ENCODE measurements at regions not wholly inside any gene's neighbourhood (a gene's known extent, or its start where the extent isn't known, plus 50 kb on each side); places are given as distances from the start of the nearest gene placed in this dataset.
"Not testable (repeated sequence)": the region's sequence is repeated elsewhere in the genome, so short reads cannot be mapped to it uniquely, and the experiment has no call there.

DNA sequence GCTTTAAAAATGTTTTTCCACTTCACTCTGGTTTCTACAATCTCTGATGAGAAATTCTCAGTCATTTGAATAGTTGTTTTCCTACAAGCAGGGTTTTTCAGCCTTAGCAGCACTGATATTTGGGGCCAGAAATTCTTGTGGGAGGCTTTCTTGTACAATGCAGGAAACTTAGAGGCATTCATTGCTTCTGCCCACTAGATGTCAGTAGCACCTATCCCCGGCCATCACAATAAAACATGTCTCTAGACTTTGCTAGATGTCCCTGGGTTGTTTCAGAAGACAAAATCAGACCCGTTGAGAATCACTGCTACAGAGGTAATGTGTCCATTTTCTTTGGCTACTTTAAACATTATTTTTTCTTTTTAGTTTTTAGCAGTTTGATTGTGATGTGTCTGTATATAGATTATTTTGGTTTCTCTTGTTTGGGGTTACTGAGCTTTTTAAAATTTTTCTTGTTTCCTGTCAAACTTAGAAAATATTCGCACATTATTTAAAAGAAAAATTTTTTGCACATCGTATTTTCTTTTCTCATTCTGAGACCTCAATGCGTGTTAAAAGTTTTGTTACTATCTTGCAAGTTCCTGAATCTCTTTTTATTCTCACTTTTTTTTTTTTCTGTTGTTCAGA is 60.8 kb upstream of the CCDC179 start:
- peak; percentile 11 for DNase-seq

DNA sequence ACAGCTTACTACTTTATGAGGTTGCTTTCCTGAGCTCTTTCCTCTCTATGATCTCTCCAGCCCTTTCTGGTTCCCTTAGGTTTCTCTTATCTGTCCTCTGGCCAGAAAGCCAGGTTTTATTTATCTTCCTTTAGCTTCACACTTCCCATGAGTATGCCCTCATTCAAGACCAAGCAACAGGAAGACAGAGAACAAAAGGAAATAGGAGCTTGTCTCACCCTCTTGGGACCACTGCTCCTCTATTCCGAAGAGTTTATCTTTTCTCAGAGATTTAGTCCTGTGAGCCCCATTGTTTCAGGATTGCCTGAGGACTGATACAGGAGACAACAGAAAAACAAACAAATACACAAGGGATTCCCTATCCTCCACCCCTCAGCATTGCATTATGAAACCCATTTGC is 62.4 kb upstream of the CCDC179 start:
- no peak for DNase-seq

DNA sequence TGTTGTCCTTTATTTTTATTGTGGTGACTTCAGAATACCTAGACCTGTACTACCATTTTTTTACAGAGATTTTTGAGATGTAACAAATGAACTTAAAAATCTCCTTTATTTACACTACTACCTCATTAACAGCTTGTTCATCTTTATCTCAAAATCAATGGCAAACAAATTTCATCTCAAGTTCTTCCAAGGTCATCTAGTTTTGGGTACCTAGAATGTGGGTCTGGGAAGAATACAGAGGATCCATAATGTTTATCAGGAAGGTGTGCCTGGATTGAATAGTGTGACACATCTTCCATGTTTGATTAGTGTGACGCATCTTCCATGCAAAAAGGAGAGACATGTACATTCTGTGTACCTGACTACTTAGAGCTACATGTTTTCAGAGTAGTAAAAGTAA is 63.3 kb upstream of the CCDC179 start:
- no peak for DNase-seq

- no peak for DNase-seq
Measured at GRCh38 chr11:22926341-22926740, 66.1 kb upstream of the CCDC179 start.

- no peak for DNase-seq
Measured at GRCh38 chr11:22927793-22928192, 67.5 kb upstream of the CCDC179 start.

DNA sequence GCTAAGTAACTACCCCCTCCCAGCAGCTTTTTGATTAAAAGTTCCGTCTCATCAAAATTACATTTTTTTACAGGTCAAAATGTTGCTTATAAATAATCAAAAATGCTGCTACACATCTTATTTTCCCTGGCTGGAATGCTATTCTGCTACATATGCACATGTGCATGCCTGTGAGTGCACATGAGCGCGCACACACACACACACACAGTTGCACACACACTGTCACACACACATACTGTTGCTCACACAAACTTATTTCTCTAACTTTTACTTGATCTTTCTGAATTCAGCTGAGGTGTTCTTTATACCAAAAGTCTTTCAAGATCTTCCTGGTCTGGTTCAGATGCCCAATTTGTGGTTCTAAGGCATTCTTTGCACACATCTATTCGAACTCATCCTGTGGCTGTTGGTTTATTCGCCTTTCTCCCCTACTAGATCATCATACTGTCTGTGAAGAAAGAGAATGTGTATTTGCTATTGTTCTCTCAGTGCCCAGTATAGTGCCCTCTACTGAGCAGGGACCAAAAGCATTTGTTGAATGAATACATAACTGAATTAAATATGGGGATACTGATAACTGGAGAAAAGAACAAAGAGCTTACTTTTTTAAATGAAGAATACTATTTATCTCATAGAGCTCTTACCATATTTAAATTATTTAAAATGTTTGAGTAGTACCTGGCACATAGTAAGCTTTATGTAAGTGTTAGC is 68.1 kb upstream of the CCDC179 start:
- no peak for DNase-seq

DNA sequence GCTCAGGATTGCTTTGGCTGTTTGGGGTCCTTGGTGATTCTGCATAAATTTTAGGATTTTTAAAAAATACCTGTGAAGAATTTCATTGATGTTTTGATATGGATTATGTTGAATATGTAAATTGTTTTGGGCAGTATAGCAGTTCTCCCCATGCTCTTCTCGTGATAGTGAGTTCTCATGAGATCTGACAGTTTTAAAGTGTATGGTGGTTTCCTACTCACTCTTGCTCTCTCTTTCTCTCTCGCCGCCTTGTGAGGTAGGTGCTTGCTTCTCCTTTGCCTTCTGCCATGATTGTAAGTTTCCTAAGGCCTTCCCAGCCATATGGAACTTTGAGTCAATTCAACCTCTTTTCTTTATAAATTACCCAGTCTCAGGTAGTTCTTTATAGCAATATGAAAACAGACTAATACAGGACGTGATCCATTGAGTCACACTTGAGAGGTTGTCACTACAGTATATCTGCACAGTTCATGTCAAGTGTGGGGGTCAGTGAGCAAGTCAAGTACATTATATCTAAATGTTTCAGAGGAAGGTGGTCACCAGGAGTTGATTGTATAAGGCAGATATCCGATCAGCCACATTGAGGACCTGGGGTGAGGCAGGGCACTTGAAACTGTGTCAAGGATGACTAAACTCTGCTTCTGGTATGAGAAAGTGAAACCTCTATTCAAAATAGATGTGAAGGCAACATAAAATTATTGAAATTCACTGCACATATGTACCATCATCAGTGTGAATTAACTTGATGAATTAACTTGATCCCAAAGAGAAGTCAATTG is 70.7 kb upstream of the CCDC179 start:
- no peak for DNase-seq

DNA sequence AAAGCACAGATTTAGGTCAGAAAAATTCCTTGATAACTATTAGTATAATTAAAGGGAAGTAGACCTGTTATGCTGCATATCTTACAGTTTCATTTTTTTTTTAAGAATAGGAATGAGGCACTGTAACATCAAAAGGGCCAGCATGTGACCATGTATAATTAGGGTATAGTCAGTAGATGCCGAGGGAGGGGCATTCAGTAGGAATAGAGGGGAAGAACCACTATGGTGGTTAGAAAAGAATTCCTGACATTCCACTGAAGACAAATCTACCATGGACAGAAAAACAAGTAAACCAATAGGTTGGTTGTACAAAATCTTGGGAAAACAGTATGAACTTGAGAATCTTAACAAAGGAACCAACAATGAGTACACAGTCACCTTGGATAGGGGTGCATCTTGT is 78.4 kb upstream of the CCDC179 start:
- DNase-seq: no peak

DNA sequence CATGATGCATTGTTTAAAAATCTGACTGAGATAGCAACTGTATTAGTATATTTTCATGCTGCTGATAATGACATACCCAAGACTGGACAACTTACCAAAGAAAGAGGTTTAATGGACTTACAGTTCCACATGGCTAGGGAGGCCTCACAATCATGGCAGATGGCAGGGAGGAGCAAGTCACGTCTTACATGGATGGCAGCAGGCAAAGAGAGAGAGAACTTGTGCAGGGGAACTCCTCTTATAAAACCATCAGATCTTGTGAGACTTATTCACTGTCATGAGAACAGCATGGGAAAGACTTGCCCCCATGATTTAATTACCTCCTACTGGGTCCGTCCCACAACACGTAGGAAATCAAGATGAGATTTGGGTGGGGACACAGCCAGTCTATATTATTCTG is 81.3 kb upstream of the CCDC179 start:
- not testable (repeated sequence) for DNase-seq

- DNase-seq: no peak
Measured at GRCh38 chr11:22957786-22958185, 97.5 kb upstream of the CCDC179 start.

DNA sequence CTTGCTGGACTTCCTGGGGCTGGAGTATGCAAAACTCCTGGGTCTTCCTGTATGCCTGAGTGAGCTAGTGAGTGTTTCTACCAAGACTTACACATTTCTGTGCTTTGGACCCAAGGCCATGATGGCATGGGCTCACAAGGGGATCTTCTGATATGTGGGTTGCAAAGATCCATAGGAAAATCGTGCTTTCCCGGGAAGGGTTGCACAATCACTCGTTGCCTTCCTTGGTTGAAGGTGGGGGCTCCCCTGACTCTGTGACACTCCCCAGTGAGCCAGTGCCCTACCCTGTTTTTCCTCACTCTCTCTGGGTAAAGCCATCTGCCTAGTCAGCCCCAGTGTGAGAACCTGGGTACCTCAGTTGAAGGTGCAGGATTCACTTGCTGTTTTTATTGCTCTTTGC is 114.0 kb upstream of the CCDC179 start:
- no peak for DNase-seq

DNA sequence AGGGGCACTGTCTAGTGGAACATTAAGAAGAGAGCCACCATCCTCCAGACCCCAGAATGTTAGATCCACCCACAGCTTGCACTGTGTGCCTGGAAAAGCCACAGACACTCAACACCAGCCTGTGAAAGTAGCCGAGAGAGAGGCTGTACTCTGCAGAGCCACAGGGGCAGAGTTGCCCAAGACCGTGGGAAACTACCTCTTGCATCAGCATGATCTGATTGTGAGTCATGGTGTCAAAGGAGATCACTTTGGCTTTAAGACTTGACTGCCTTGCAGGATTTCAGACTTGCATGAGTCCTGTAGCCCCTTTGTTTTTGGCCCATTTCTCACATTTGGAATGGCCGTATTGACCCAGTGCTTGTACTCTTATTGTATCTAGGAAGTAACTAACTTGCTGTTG is 115.9 kb upstream of the CCDC179 start:
- no peak for DNase-seq

GRCh38 chr11:22982903-22983302 is 122.6 kb upstream of the CCDC179 start:
- no peak for DNase-seq

DNA sequence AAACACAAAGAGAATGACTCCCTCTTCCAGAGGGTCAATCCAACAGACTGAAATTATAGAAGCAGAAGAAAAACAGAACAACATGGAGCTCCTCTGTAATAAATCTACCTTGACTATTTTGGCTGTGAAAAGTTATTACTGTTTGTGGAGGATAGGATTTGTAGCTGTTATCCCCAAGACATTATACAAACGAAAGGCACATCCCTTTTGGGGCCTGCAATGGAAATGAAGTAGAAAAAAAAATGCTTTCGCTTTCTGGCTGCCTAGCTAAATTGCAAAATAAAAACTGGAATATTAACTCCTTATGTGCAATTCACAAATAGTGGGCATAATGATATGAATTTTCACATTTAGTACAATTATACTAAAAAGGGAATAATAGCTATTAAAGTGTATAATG is 123.8 kb upstream of the CCDC179 start:
- no peak for DNase-seq

DNA sequence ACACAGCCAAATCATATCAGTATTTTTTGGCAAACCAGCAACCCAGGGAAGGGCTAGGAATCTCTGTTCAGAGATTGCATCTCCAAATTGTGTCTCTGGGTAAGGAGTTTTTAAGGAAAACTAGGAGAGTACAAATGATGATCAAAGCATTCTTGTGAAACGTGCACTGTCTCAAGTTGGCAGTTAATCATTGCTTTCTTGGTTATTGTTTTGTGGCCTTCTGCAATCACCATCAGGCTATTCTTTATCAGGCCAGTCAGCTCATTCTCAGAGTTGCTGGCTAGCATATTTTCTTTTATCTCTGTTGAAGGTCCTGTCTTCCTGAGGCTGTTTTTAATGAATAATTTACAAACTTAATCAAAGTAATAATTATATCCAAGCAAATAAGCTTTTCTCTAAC is 129.1 kb upstream of the CCDC179 start:
- no peak for DNase-seq

DNA sequence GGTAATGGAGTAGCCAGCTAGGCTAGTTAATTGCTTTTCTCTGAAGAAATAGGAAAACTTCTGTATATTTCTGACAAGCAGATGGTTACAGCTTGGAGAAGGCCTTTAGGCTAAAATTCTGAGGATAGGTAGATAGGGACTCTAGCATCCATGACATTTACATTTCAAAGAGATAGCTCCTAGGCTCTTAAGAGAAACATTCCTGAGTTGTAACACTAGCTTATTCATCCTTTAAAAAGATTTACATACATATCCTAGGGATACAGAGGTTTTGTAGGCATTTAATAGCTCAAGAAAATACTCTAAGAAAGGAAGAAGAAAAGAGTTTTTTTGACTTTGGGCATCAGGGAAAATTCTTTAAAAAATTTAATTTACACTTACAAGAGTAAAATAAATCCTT is 130.9 kb upstream of the CCDC179 start:
- DNase-seq: no peak

DNA sequence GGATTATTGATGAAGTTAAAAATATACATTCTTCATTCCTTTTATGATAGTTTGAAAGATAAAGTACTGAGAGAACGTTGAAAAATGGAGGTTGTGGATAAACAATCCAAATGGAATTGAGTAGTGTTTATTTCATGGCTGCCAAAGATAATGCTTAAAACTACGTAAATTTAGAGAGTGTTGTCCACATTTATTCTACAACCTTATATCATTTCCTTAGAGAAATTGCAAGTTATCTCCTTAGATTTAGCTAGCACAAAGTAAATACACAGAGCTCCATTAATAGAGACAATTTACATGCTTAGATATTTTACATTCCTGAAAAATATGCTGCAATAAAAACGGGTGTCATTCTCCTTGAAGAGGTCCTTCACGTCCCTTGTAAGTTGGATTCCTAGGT is 146.5 kb upstream of the CCDC179 start:
- DNase-seq: no peak

DNA sequence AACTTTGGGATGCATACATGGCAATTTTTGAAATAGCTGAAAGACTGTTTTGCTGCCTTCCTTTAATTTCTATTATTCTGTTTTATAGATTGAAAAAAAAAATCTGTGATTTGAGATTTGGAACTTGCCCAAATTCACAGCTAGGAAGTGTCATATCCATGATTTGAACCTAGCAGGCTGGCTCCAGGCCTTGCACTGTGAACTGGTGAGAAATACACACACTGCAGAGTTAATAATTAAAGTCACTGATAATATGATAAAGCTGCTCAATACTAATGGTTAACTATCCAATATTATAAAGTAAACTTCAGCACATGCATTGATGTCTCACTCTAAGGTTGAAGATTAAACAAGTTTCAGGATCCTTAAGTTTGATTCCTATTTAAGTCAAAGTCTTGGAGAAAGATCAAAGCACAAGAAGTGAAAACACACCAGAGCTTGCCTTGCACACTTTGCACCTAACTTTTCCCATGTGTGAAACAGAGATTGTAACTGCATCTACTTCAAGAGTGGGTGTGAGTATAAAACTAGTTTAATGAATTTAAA is 150.6 kb upstream of the CCDC179 start:
- no peak for DNase-seq

DNA sequence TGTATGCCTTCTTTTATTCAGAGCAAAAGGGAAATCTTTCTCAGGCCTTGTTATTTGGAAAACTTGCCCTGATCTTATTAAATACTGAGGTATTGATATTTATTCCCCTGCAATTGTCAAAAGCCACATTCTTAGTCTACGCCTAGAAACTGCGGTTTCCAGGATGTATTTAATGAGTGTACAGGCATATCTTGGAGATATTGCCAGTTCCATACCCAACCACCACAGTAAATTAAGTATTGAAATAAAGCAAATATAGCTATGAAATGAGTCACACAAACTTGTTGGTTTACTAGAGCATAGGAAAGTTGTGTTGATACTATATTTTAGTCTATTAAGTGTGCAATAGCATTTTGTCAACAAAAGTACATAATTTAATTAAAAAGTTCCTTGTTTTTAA is 152.7 kb upstream of the CCDC179 start:
- DNase-seq: no peak

GRCh38 chr11:23013509-23013908 is 153.2 kb upstream of the CCDC179 start:
- no peak for DNase-seq

- DNase-seq: peak; percentile 10
Measured at GRCh38 chr11:23021287-23021863, 161.1 kb upstream of the CCDC179 start.

DNA sequence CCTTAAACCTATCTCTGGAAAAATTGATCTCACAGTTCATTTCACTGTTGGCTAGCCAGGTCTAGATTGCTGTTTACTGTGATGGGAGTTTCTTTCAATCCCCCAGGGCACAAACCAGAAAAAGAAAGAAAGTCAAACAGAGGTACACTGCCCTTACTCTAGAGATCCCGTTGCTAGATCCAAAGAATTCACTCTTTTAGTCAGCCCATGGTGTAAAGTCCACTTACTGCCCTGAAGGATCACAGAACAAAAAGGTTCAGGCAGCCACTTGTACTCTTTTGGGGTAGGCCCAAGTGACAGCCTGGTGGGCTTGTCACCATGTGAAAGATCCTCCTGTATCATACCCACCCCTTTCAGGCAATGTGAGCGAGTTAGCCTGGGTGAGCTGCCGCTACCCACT is 162.6 kb upstream of the CCDC179 start:
- DNase-seq: no peak

DNA sequence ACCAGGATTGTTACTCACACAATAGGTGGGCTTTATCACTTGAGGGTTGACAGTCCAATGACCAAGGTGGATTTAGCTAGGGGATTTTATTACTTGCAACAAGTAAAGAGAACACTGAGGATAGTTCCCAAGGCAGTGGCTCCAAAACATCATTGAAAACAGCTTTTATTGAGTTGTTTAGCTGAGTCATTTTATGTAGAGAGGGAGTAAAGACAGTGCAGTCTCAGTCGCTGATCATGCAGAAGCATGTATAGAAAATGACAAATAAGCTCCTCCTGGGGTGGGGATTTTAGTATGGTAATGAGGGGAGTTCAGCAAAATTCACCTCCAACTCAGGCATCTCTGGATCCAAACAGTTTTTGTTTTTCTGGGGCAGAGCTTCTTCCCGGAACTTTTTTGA is 163.0 kb upstream of the CCDC179 start:
- no peak for DNase-seq
